Osteoblast (primary cell): ENCODE measurements at regions not wholly inside any gene's neighbourhood (a gene's known extent, or its start where the extent isn't known, plus 50 kb on each side); places are given as distances from the start of the nearest gene placed in this dataset.

Experiments used
- DNase-seq: peaks from one replicate; pipeline ENCODE4 v3.0.0; 2011; ENCODE audit warnings: low spot score, mixed read lengths; ENCODE audit not compliant: insufficient read length; ENCODE audit errors: missing footprints
- H2AFZ ChIP-seq: 2 replicates; pipeline ENCODE4 v1.6.0; 2011; ENCODE audit warnings: mild to moderate bottlenecking, low read length
- H3K27ac ChIP-seq: 2 replicates; pipeline ENCODE4 v1.5.1; 2011; ENCODE audit warnings: mild to moderate bottlenecking, low read depth, low read length, moderate library complexity
- H3K27me3 ChIP-seq: 2 replicates; pipeline ENCODE4 v1.6.0; 2012; ENCODE audit warnings: mild to moderate bottlenecking, control low read depth, inconsistent platforms, low read length, moderate library complexity; ENCODE audit not compliant: insufficient read depth
- H3K36me3 ChIP-seq: 2 replicates; pipeline ENCODE4 v1.5.1; 2011; ENCODE audit warnings: mild to moderate bottlenecking, low read length, control low read depth, moderate library complexity; ENCODE audit not compliant: insufficient read depth
- H3K4me1 ChIP-seq: 2 replicates; pipeline ENCODE4 v1.5.1; 2011; ENCODE audit warnings: mild to moderate bottlenecking, low read length, control low read depth, moderate library complexity; ENCODE audit not compliant: insufficient read depth
- H3K4me2 ChIP-seq: 2 replicates; pipeline ENCODE4 v1.6.0; 2011; ENCODE audit warnings: mild to moderate bottlenecking, low read length; ENCODE audit not compliant: insufficient read depth
- H3K4me3 ChIP-seq: fragments of 200-600 bp; sonication (generic); 3 replicates; pipeline ENCODE4 v1.5.1; 2012; ENCODE audit warnings: mild to moderate bottlenecking, low read length, inconsistent platforms; ENCODE audit not compliant: insufficient read depth
- H3K79me2 ChIP-seq: 2 replicates; pipeline ENCODE4 v1.6.0; 2012; ENCODE audit warnings: mild to moderate bottlenecking, low read length, control low read depth, inconsistent platforms; ENCODE audit not compliant: insufficient read depth
- H3K9me3 ChIP-seq: 2 replicates; pipeline ENCODE4 v1.5.1; 2011; ENCODE audit warnings: low read depth, low read length, control low read depth
- H4K20me1 ChIP-seq: 2 replicates; pipeline ENCODE4 v1.6.0; 2012; ENCODE audit warnings: mild to moderate bottlenecking, low read length, control low read depth; ENCODE audit not compliant: insufficient read depth
- TF ChIP-seq, protein P1 (sequence below): IDR thresholded peaks from 2 replicates; pipeline ENCODE4 v1.5.1; 2011; ENCODE audit warnings: mild to moderate bottlenecking, low read depth, low read length, moderate library complexity; ENCODE audit errors: extremely low read depth

DNA sequence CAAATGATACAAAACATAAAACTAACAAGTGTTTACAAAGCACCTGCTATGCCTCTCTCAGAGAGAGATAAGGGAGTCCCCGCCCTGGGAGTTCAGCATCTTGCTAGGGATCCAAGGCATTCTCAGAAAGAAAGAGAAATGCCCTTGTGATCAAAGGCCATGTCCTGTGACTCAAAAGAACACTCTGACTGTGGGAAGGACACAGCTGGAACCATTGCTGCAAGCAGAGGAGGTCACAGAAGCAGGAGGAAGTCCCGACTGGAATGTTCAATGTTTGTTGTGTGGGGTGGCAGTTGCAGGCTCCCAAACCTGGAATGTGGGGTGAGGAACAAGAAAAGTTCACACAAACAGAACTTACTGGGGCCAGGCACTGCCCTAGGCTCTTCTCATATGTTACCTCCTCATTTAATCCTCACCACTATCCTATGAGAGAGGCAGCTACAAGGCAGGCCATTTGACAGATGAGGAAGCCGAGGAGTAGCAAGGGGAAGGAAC lies 93.0 kb upstream of the GRIK3 start:
- no peak for DNase-seq
- no peak overlapping the region for H3K4me2 ChIP-seq
- no peaks in the 10 kb centered on the region for H3K27me3 ChIP-seq
- H3K9me3 ChIP-seq = no peaks in the 10 kb centered on the region
- no peak overlapping the region for H2AFZ ChIP-seq
- TF ChIP-seq, protein P1, sequence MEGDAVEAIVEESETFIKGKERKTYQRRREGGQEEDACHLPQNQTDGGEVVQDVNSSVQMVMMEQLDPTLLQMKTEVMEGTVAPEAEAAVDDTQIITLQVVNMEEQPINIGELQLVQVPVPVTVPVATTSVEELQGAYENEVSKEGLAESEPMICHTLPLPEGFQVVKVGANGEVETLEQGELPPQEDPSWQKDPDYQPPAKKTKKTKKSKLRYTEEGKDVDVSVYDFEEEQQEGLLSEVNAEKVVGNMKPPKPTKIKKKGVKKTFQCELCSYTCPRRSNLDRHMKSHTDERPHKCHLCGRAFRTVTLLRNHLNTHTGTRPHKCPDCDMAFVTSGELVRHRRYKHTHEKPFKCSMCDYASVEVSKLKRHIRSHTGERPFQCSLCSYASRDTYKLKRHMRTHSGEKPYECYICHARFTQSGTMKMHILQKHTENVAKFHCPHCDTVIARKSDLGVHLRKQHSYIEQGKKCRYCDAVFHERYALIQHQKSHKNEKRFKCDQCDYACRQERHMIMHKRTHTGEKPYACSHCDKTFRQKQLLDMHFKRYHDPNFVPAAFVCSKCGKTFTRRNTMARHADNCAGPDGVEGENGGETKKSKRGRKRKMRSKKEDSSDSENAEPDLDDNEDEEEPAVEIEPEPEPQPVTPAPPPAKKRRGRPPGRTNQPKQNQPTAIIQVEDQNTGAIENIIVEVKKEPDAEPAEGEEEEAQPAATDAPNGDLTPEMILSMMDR = no peak
- H3K79me2 ChIP-seq = no peaks in the 10 kb centered on the region
- no peaks in the 10 kb centered on the region for H3K4me1 ChIP-seq
- H3K36me3 ChIP-seq = no peaks in the 10 kb centered on the region
- H3K27ac ChIP-seq = no peak overlapping the region
- no peak overlapping the region for H3K4me3 ChIP-seq
- no peaks in the 10 kb centered on the region for H4K20me1 ChIP-seq

GRCh38 chr1:37128091-37128490 lies 93.8 kb upstream of the GRIK3 start:
- H3K79me2 ChIP-seq = no peaks in the 10 kb centered on the region
- H3K4me2 ChIP-seq = no peak overlapping the region
- no peaks in the 10 kb centered on the region for H3K4me1 ChIP-seq
- no peaks in the 10 kb centered on the region for H3K9me3 ChIP-seq
- TF ChIP-seq, protein P1 = no peak
- H3K27me3 ChIP-seq = no peaks in the 10 kb centered on the region
- no peak overlapping the region for H2AFZ ChIP-seq
- no peak overlapping the region for H3K27ac ChIP-seq
- DNase-seq = no peak
- H3K4me3 ChIP-seq = no peak overlapping the region
- H4K20me1 ChIP-seq = no peaks in the 10 kb centered on the region
- no peaks in the 10 kb centered on the region for H3K36me3 ChIP-seq

- TF ChIP-seq, protein P1 = no peak
- Histone ChIP-seq H3K9me3 (no peaks in the 10 kb centered on the region), H3K36me3 (no peaks in the 10 kb centered on the region), H3K27ac (no peak overlapping the region), H3K4me3 (no peak overlapping the region), H3K4me2 (no peak overlapping the region), H2AFZ (no peak overlapping the region), H4K20me1 (no peaks in the 10 kb centered on the region), H3K4me1 (no peaks in the 10 kb centered on the region), H3K27me3 (no peaks in the 10 kb centered on the region), H3K79me2 (no peaks in the 10 kb centered on the region)
- no peak for DNase-seq
These were observed 96.1 kb upstream of the GRIK3 start for GRCh38 chr1:37130221-37130948.

GRCh38 chr1:37131281-37131680 lies 97.0 kb upstream of the GRIK3 start:
- H3K27me3 ChIP-seq = no peaks in the 10 kb centered on the region
- no peak overlapping the region for H3K27ac ChIP-seq
- H3K4me3 ChIP-seq = no peak overlapping the region
- no peaks in the 10 kb centered on the region for H3K4me1 ChIP-seq
- no peaks in the 10 kb centered on the region for H3K79me2 ChIP-seq
- no peak overlapping the region for H3K4me2 ChIP-seq
- no peak overlapping the region for H2AFZ ChIP-seq
- TF ChIP-seq, protein P1 = no peak
- H3K9me3 ChIP-seq = no peaks in the 10 kb centered on the region
- no peaks in the 10 kb centered on the region for H4K20me1 ChIP-seq
- no peak for DNase-seq
- H3K36me3 ChIP-seq = no peaks in the 10 kb centered on the region
